Aorta (tissue), 5 donors: ENCODE measurements at regions not wholly inside any gene's neighbourhood (a gene's known extent, or its start where the extent isn't known, plus 50 kb on each side); places are given as distances from the start of the nearest gene placed in this dataset.
A peak's percentile ranks its signal among the peaks of the same experiment; 100 is the strongest.

Experiments used
- ATAC-seq: fragments of 200-7000 bp; cut with Tn5 transposase; one replicate; pipeline ENCODE4 v1.9.1; 2022; ENCODE audit warnings: moderate library complexity; ENCODE audit not compliant: low FRiP score
- DNase-seq, 2 donors: peaks; one replicate each; pipeline ENCODE4 v3.0.0-alpha.2; 2020
- H3K27ac ChIP-seq, 2 donors: one replicate each; pipeline ENCODE4 v1.5.1; 2013; ENCODE audit warnings: low read length in 2 of 2, mild to moderate bottlenecking in 2 of 2, moderate library complexity in 2 of 2, control low read depth in 1 of 2, inconsistent platforms in 1 of 2, low read depth in 1 of 2
- H3K27me3 ChIP-seq, 2 donors: one replicate each; pipeline ENCODE4 v1.6.1; 2013; ENCODE audit warnings: control low read depth in 1 of 2, low read length in 1 of 2, mild to moderate bottlenecking in 1 of 2, moderate library complexity in 1 of 2; ENCODE audit not compliant: insufficient read depth in 2 of 2, control insufficient read depth in 1 of 2
- H3K36me3 ChIP-seq, 2 donors: one replicate each; pipeline ENCODE4 v1.6.1; 2013; ENCODE audit warnings: control low read depth in 1 of 2, low read length in 1 of 2, mild to moderate bottlenecking in 1 of 2; ENCODE audit not compliant: insufficient read depth in 2 of 2, control insufficient read depth in 1 of 2
- H3K4me1 ChIP-seq, 2 donors: one replicate each; pipeline ENCODE4 v1.6.1; 2013; ENCODE audit warnings: low read length in 2 of 2, control low read depth in 1 of 2, mild to moderate bottlenecking in 1 of 2, moderate library complexity in 1 of 2; ENCODE audit not compliant: insufficient read depth in 2 of 2, control insufficient read depth in 1 of 2
- H3K4me3 ChIP-seq, 2 donors: one replicate each; pipeline ENCODE4 v1.5.1; 2013; ENCODE audit warnings: low read length in 2 of 2, control low read depth in 1 of 2, mild to moderate bottlenecking in 1 of 2
- H3K9me3 ChIP-seq: one replicate; pipeline ENCODE4 v1.6.1; 2013; ENCODE audit warnings: mild to moderate bottlenecking, low read length; ENCODE audit not compliant: control insufficient read depth
- WGBS, 2 donors: extraction: QIAGEN DNeasy Blood & Tissue Kit; methylation state at CpG; one replicate each; pipeline ENCODE4 v1.1.7; 2013; 5-methylcytosine and 5-hydroxymethylcytosine counted together
- intact Hi-C, 2 donors: fragments of 100-400 bp; cut with DNase I; formaldehyde crosslinking; loops; one replicate each; pipeline versions ENCODE4 v1.14.2 to v1.15.0; 2022
- donor health status: healthy with polysubstance abuse.
- donor health status: Bipolar disorder and iron deficiency.
- donor health status: DM: no; HTN: no; CAD: no.
- donor health status: DM: no; HTN: no; CAD: no.
- donor health status: DM: yes; HTN: yes; CAD: no.

DNA sequence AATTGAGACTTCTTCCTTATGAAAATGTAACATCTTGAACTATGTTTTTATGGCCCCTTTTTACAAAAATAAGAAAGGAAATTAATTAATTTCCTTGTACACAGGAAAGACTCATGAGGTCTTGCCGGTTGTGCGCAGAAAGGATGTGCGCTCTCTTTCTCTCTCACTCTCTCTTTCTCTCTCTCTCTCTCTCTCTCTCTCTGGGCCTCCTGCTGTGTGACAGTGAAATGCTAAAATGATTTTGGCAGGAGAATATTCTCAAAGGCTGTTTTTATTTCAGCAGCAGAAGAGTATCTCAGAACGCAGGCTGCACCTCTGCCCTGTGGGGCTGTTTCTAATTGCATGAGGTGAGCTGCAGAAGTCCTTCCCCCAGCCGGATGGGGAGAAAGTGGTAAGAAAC lies 349.0 kb downstream of the MID1IP1 start:
- no peak overlapping the region for H3K27ac ChIP-seq
- no peak overlapping the region for H3K4me3 ChIP-seq
- DNase-seq (no peak), ATAC-seq (no peak)
- H3K27me3 ChIP-seq: no peaks in the 10 kb centered on the region
- H3K36me3 ChIP-seq: no peaks in the 10 kb centered on the region
- no peaks in the 10 kb centered on the region for H3K4me1 ChIP-seq
- H3K9me3 ChIP-seq: no peaks in the 10 kb centered on the region
- intact Hi-C loops: loop anchor here in 1 of 2 donors (5.0 kb wide), 1 partner anchor 383 kb away; no protein-coding TSS in a partner anchor
- WGBS, 2 donors: 68 to 80% methylated on average over 5 of the region's 5 CpGs

GRCh38 chrX:39150621-39151020 lies 349.4 kb downstream of the MID1IP1 start:
- ATAC-seq: no peak
- 68 to 90% methylated on average over 5 of the region's 5 CpGs for WGBS, 2 donors
- Histone ChIP-seq H3K27me3 (no peaks in the 10 kb centered on the region), H3K9me3 (no peaks in the 10 kb centered on the region), H3K36me3 (no peaks in the 10 kb centered on the region), H3K27ac (no peak overlapping the region), H3K4me1 (no peaks in the 10 kb centered on the region), H3K4me3 (no peak overlapping the region)
- DNase-seq: no peak
- intact Hi-C loops: loop anchor here in 1 of 2 donors (5.0 kb wide), 1 partner anchor 383 kb away; no protein-coding TSS in a partner anchor

DNA sequence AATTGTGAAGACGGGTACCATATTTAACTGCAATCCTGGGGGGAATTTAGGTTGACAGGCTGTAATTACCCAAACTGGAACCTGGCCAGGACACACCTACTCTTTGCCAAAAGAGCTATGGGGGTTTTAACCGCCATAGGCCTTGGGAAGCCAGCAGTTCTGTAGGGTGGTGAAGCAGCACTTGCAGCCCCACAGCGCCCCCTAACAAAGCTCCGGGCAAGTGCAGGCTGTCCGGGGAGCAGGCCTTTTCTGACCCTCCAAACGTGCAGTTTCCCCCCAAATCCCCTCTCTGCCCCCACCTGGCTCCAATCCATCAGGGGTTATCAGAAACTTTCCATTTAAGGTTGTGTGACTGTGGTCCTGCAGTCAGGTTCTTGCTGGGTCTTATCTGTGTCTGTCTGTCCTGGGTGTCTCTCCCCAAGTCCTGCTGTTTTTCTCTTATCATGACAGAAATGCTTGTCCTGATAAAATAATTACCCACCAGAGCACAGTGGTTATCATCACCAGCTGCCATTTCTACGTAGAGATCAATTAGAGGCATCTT lies 350.9 kb downstream of the MID1IP1 start:
- DNase-seq (peak in 1 of 2 donors; percentile 54), ATAC-seq (no peak)
- no peak overlapping the region for H3K4me3 ChIP-seq
- H3K9me3 ChIP-seq: no peaks in the 10 kb centered on the region
- intact Hi-C loops: loop anchor here in 1 of 2 donors (5.0 kb wide), 1 partner anchor 385 kb away; no protein-coding TSS in a partner anchor
- H3K27ac ChIP-seq: no peak overlapping the region
- no peaks in the 10 kb centered on the region for H3K27me3 ChIP-seq
- 52 to 71% methylated on average over 7 of the region's 7 CpGs for WGBS, 2 donors
- H3K4me1 ChIP-seq: no peaks in the 10 kb centered on the region
- no peaks in the 10 kb centered on the region for H3K36me3 ChIP-seq

GRCh38 chrX:39156051-39156450 lies 354.8 kb downstream of the MID1IP1 start:
- H3K4me3 ChIP-seq: no peak overlapping the region
- H3K27me3 ChIP-seq: no peaks in the 10 kb centered on the region
- H3K27ac ChIP-seq: no peak overlapping the region
- no peaks in the 10 kb centered on the region for H3K9me3 ChIP-seq
- DNase-seq: no peak
- H3K36me3 ChIP-seq: no peaks in the 10 kb centered on the region
- intact Hi-C loops: no loop called here
- no peak for ATAC-seq
- no peaks in the 10 kb centered on the region for H3K4me1 ChIP-seq

DNA sequence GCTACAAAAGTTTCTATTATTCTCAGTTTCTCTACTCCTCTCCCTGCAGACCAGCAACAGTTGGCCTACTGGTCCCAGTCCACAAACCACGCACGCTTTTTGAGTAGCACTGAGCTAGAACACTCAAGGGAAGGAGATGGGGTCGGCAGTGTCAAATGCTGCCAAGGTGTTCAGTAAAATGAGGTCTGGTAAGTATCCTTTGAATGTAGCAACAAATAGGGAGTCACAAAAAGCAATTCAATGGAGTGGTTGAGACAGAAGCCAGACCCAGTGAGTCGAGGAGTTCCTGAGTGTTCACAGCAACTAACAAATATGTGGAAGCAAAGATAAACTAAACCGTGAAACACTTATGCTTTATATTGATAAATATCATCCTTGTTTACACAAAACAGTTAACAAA lies 355.7 kb downstream of the MID1IP1 start:
- H3K9me3 ChIP-seq: no peaks in the 10 kb centered on the region
- no peak overlapping the region for H3K4me3 ChIP-seq
- no peaks in the 10 kb centered on the region for H3K27me3 ChIP-seq
- no peaks in the 10 kb centered on the region for H3K36me3 ChIP-seq
- H3K27ac ChIP-seq: no peak overlapping the region
- intact Hi-C loops: no loop called here
- no peaks in the 10 kb centered on the region for H3K4me1 ChIP-seq
- no peak for ATAC-seq
- no peak for DNase-seq
- 67 to 78% methylated on average over 5 of the region's 5 CpGs for WGBS, 2 donors

DNA sequence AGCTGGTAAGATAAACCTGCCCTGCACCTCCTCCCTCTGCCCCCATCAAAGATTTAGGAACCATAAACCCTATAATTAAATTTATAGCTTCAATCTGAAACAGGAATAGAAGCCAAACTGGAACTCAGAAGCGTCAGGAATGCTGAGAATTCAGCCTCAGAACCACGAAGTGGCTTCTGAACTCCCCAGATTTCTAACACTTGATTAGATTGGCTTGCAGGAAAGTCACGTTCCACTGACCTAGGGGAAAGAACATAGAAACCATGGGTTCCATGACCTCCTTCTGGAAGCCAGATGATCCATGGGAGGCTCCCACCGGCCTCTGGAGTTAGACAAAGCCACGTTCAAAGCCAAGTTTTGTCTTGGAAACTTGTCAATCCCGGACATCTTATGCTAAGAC lies 356.5 kb downstream of the MID1IP1 start:
- ATAC-seq (no peak), DNase-seq (no peak)
- H3K27ac ChIP-seq: no peak overlapping the region
- no peaks in the 10 kb centered on the region for H3K9me3 ChIP-seq
- H3K4me1 ChIP-seq: no peaks in the 10 kb centered on the region
- no peak overlapping the region for H3K4me3 ChIP-seq
- intact Hi-C loops: no loop called here
- H3K27me3 ChIP-seq: no peaks in the 10 kb centered on the region
- 33 to 56% methylated on average over 6 of the region's 6 CpGs for WGBS, 2 donors
- H3K36me3 ChIP-seq: no peaks in the 10 kb centered on the region

- Histone ChIP-seq H3K27me3 (no peaks in the 10 kb centered on the region), H3K4me3 (no peak overlapping the region), H3K9me3 (no peaks in the 10 kb centered on the region), H3K36me3 (no peaks in the 10 kb centered on the region), H3K27ac (no peak overlapping the region), H3K4me1 (no peaks in the 10 kb centered on the region)
- intact Hi-C loops: no loop called here
- DNase-seq (no peak), ATAC-seq (no peak)
- WGBS, 2 donors: 80 to 83% methylated on average over 11 of the region's 11 CpGs
These were observed 357.8 kb downstream of the MID1IP1 start for GRCh38 chrX:39158801-39159657.

GRCh38 chrX:39159921-39160507 lies 358.8 kb downstream of the MID1IP1 start:
- Histone ChIP-seq H3K27ac (no peak overlapping the region), H3K4me3 (no peak overlapping the region), H3K36me3 (no peaks in the 10 kb centered on the region), H3K4me1 (no peaks in the 10 kb centered on the region), H3K9me3 (no peaks in the 10 kb centered on the region), H3K27me3 (no peaks in the 10 kb centered on the region)
- DNase-seq (no peak), ATAC-seq (no peak)
- WGBS, 2 donors: 85 to 96% methylated on average over 4 of the region's 4 CpGs
- intact Hi-C loops: no loop called here
